HG03378 (cell line): ENCODE measurements at regions not wholly inside any gene's neighbourhood (a gene's known extent, or its start where the extent isn't known, plus 50 kb on each side); places are given as distances from the start of the nearest gene placed in this dataset.
"Not testable (repeated sequence)": the region's sequence is repeated elsewhere in the genome, so short reads cannot be mapped to it uniquely, and the experiment has no call there.

Experiments
- ATAC-seq: cut with Tn5 transposase; IDR thresholded peaks from one replicate; pipeline ENCODE4 v1.9.1; 2021; ENCODE audit warnings: mild to moderate bottlenecking, moderate library complexity; ENCODE audit not compliant: unreplicated experiment

DNA sequence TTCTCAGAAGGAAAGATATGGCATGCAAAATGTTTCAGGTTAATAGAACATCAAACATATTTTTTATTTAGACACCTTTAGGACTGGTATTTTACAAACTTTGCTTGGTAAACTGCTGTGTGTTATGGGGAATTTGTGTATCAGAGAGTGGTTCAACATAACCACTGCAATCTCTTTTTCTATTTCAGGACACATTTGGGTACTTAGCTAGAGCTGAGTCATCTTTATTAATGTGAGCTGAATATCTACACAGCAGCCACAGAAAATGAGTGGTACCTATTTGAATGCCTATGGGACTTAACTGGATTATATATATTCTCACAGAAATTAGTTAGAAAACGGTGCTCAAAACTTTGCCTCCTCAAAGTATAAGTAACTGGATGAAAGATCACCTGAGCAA is 179.8 kb downstream of the SPDYE17 start:
- not testable (repeated sequence) for ATAC-seq

DNA sequence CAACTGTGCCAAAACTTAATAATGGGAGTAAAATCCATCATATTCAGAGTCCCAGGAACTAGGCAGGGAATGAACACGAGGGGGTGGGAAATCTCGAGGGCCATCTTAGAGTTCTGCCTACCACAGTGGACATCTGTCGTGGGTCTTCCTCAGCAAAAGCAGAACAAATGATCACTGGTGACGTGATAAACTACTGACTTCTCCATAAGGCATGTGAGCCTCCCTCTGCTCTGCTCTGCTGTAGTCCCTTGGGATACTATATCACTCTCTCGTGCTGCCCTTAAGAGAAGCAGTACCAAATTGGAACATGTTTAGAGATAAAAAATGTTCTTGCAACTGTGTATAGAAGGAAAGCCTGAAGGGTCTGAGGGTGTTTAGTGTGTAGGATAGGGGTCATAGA is 180.5 kb downstream of the SPDYE17 start:
- not testable (repeated sequence) for ATAC-seq

DNA sequence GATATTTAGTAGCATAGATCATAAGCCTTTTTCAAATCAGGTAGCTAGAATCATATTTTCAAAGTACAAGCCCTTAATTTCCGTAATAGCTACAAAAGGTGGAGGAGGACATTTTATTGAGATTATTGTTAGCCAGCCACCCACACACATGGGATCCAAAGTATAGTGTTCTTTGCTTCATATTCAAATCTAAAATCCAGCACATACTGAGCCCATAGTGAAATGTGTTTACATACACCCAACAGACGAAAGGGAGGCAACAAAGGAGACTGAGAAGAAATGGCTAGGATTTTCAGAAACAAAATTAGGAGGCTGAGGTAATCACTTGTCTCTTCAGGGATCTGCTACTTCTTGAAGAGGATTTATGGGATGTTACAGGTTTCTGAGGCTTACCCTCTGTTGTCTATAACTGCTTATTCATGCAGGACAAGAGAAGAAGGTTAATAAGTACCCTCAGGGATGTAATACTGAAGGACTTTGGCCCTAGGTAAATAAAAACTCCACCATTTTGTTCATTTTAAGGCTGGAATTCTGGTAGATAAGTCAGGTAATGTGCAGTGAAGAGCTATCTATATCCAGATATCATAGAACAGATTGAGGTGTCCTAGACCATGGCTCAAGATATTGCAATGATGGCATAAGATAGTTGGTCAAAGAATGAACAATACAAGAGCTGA is 182.1 kb downstream of the SPDYE17 start:
- ATAC-seq, result not testable (repeated sequence)

DNA sequence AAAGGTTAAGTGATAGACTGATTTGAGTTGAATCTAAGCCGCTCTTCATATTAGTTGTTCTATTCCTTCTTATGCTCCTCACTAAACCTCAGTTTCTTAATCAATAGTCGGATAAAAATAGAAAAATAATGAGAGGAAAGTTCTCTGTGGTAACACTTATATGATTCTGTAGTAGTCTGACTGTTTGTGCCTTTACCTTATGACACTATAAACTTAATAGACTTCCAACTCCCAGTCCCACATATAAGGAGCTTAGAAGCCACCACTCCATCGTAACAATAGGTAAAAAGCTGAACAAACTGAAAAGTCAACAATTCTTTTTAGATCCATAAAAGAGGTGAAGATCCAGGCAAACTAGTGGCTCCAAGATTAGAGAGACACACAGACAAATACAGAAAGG is 192.3 kb downstream of the SPDYE17 start:
- not testable (repeated sequence) for ATAC-seq

DNA sequence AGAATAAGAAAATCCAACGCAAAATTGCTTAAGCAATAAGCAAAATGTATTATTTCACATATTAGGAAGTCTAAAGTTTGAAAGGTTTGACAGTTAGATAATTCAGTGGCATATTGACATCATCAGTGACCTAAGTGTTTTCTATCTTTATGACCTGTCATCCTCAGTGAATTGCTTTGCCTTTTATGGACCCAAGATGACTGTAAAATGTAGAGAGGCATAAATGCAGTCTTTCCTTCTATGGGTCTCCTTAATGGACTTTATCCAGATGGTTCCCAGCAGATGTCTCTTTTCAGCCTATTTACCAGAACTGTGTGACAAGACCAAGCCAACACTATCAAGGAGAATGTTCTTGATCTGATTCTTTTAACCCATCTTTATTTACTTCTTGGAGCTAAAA is 192.9 kb downstream of the SPDYE17 start:
- not testable (repeated sequence) for ATAC-seq

DNA sequence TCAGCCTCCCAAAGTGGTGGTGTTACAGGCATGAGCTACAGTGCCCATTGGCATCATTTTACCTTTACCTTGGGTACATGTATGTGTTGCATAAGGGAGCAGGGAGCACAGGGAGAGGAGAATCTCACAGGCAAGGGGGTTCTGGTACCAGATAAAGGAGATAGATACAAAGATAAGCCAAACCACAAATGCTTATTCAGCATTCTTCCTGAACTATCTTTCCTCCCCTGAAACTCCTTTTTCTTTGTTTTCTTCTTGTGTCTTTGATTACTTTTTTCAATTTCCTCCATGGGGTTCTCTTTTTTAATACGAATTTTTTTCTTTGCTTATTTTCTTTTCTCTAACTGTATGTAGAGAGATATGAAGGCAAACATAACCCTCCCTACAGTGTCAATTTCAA is 193.8 kb downstream of the SPDYE17 start:
- not testable (repeated sequence) for ATAC-seq

DNA sequence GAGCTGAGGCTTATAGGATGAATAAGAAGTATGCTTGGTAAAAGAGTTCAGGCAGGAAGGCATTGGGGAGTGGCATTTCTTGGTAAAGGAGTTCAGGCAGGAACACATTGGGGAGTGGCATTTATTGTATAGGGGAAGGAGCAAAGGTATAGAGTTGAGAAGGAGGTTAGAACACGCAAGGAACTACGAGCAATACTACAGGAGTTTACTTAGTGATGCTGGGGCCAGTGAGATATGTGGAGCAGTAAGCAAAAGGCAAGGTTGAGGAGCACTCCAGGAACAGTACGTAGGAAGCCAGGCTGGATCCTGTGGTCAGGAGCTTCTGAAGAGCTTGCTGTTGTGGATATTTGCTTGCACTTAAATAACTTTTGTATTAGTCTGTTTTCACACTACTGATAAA is 202.2 kb upstream of the POMZP3 start:
- not testable (repeated sequence) for ATAC-seq

DNA sequence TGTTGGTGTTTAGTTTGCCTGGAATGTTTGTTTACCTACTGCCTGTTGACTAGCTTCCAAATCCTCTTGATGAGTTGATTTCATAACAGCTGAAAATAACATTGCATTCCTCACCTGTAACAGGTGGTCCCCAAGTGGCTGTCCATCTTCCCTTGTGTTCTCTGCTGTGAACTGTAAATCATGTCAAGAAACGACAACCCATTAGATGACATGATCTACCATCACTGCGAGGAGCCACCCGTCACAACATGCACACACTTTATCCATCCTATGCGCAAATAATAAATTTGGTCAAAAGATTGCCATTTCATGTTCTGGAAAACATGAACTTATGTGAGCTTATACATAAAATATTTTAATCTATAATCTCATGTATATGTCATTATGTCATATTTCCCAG is 199.1 kb upstream of the POMZP3 start:
- not testable (repeated sequence) for ATAC-seq

DNA sequence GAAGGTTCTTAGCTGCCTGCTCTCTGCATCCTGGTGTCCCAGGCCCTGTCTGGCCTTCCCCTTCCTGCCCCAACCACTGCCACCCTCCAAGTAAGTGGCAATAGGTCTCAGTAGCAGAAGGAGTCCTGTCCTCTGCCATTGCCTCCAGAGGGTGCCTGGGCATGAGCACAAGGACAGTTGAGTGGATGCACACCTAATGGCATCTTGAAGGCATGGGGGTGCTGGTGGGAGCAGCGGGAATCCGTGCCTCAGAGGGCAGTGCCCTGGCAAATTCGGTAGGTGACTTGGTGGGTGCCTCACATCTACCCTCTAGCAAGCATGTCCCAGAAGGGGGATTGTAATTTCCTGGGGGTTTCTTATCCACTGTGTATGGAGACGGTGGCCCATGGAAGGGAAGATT is 182.8 kb upstream of the POMZP3 start:
- ATAC-seq, result not testable (repeated sequence)

DNA sequence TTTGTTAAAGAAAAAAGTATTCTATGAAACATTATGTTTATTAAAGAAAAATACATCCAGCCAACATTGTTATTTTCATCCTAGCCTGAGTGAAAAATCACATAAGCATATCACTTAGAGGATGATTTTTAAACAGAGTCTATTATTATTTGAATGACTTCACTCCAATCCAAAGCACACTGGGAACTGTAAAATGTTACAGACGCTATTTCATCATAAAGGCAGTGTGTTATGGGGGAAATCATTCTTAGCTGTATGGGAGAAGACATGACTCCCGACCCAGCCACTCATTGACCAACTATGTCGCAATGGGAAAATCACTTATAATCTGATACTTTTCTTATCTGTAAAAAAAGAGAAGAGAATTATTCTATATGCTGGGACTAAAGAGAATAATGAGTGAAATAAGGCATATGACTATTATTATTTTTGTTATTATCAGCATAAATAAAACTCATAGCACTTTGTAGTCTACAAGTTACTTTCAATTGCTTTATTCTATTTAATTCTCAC is 180.6 kb upstream of the POMZP3 start:
- not testable (repeated sequence) for ATAC-seq

DNA sequence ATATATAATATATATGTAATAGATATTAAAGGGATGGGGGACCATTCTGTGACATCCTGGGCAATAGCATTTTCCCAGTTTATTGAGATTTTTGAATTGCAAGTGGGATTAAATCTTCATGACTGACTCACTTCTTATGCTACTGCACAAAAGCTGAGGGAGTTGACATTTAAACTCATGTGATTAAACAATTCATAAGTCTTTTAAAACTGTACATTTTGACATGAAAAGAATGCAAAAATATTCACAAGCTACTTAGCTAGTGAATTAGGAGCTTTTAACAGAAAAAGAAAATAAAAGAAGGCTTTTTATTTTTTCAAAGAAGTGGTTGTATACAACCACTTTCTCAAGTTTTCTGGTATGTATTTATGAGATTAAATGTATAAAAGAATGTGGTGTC is 179.4 kb upstream of the POMZP3 start:
- ATAC-seq, result not testable (repeated sequence)

DNA sequence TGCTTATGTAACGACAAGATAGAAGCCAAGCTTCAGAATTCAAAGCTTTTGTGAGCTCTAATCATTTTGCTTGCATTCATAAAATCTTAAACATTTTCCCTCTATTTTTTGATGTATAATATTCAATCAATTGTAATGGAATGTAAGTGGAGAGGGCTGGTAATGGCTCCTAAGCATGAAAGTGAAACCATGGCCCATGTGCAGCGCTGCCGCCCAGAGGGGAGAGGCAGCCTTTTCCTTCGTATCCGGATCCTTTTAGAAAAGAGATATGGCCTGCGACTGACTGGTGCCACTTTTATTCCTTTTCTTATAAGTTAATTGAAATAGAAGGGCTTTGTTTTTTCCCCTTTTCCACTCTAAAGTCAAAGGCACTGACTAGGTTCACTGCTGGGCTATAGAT is 178.9 kb upstream of the POMZP3 start:
- ATAC-seq, result not testable (repeated sequence)

DNA sequence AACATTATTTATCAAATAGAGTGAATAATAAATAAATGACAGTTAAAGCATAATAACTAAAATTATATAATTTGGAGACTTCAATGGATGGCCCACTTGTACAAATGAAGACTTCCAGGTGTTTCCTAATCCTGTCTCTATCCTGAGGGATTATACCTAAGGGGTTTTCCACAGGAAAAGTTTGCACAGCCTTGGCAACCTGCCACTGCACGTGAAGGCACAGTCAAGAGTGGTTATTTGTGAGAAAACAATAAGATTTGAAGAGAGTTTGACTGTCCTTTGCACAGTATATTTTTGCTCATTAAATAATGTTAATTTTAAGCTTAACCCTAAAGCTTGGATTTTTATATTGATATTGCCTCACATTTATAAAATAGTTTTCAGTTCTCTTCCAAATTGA is 178.2 kb upstream of the POMZP3 start:
- not testable (repeated sequence) for ATAC-seq

DNA sequence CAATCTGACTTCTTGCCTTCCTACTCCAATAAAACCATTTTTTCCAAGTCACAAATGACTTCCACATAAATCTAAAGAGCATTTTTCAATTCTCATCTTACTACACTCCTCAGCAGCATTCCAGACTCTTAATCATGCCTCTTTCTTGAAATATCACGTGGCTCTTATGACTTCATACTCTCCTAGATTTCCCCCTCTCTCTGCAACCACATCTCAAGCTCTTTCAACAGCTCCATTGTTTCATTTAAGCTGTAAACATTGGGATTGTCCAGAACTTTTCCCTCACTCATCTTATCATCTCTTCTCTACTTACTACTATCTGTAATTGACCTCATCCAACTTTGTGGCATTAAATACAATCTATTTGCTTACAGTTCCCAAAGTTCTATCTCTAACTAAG is 170.6 kb upstream of the POMZP3 start:
- not testable (repeated sequence) for ATAC-seq

DNA sequence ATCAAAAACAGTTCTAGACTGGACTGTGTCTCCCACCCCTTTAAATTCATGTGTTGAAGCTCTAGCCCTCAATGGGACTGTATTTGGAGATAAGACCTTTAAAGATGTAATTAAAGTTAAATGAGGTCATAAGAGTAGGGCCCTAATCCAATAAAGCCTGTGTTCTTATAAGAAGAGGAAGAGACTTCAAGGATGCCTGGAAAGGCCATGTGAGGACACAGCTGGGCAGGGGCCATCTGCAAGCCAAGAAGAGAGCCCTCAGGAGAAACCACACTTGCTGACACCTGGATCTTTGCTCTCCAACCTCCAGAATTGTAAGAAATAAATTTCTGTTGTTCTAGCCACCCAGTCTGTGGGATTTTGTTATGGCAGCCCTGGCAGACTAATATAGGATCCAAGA is 153.6 kb upstream of the POMZP3 start:
- ATAC-seq, result not testable (repeated sequence)

DNA sequence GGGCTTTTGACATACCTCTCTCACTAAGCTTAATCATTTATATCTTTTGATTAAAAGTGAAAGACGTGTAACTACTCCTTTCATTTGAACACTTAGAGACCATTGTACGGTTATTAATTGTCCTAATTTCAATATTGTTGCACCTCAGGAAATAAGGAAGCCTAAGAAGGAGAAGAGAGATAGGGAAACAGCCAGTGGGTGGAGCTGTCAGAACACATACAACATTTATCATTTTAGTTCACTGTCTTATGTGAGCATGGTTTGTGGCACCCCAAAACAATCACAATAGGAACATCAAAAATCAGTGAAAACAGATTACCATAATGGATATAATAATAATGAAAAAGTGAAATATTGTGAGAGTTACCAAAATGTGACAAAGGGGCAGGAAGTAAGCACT is 147.2 kb upstream of the POMZP3 start:
- not testable (repeated sequence) for ATAC-seq

DNA sequence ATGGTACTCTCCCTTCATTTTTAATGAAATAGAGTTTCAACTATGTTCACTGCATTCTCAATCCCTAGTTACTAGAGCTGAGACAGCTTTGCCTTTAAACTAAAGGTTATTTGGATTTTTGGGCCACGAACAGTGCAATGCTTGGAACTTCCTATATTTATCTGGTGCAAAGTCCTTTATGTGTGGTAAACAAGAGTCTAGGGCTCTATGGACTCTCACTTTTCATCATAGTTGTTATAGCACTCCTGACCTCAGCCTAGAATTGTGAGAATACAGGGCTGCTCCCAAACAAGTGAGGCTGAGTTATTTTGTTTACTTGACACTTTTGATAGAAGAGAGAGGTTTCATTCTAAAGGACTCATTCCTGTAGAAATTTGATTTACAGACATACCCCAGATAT is 144.9 kb upstream of the POMZP3 start:
- ATAC-seq, result not testable (repeated sequence)

DNA sequence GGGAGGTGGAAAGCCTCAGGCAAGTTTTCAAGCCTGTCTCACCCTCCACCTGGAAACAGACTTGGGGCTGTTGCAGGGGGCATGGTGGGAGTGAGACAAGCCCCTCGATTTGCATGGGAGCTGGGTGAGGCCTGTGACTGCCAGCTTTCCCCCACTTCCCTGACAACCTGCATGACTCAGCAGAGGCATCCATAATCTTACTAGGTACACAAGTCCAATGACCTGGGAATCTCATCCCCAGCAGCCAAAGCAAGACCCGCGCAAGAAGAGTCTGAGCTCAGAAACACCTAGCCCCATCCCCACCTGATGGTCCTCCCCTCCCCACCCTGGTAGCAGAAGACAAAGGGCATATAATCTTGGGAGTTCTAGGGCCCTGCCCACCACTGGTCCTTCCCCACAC is 136.9 kb upstream of the POMZP3 start:
- ATAC-seq, result not testable (repeated sequence)

DNA sequence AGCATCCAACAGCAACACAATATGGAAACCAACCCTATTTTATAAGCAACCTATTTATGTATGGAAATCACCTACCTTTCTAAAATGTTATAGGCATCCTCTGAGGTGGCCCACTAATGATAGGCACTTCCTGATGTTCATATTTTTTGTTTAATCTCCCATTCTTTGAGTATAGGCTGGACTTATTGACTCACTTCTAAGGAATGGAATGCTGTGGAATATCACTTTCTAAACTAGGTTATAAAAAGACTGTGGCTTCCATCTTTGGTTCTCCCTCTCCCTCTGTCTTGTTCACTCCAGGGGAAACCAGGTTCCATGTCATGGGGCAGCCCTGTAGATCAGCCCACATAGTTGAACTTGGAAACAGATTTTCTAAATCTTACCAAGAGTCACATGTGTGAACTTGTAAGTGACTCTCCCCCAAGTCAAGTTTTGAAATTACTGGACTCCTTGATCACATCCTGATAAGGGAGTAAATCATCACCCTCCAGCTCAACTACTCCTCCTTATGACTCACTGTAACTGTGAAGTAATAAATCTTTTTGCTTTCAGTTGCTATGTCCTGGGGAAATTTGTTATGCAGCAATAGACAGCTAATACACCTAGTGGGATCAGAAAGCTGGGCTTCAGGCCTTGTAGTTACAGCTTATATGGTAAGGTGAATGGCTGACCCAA is 133.6 kb upstream of the POMZP3 start:
- not testable (repeated sequence) for ATAC-seq

DNA sequence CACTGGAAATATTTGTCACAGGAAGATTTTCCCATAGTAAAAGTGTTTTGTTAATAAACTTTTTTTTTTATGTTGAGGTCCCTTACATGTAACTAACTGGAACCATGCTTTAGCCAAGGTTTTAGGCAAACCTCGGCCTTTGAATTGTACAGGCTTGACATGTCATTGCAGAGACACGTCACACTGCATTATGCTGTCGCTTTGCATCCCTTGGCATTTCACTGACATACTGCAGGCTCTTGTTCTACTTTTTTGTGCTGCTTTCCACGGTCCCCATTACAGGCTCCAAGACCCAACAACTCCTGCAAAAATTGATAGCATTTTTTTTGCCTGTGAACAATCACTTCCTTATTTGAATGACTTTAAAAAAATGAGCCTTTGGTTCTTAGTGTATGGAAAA is 112.5 kb upstream of the POMZP3 start:
- ATAC-seq, result not testable (repeated sequence)

DNA sequence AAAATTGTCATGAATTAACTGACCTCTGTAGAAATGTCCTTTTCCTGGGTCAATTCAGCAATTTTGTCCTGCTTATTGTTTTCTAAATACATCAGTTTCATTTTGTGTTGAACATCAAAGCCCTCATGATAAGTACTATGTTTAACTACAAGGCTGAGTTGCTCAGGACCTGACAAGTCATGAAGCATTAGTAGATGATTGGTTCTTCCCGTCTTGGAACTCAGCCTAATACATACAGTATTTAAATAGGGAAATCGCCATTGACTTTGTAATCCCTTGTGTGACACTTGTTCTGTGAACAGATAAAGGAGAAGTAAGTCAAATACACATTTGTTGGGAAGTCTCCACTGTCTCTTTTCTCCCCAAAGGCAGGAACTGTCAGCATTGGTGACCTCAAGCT is 109.6 kb upstream of the POMZP3 start:
- ATAC-seq, result not testable (repeated sequence)

DNA sequence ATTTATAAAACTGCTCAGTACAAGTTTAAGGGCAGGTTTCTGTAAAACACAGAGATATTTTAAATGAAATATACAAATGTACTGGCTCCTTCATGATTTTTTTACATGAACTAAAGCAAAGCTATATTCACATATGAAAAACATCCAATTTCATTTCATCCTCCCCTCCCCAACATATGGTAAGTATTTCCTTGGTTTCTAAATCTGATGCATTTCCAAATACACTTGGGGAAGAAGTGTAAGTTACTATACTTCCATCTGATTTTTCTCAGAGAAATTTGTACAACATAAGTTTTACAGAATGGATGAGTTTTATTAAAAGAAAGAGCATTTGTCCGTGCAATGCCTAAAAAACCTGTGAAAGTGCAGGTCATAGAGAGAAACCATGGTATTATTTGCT is 109.0 kb upstream of the POMZP3 start:
- ATAC-seq, result not testable (repeated sequence)
